SHP77 treated with DMSO at 0.1 percent for 48 hours (cell line): ENCODE measurements at regions not wholly inside any gene's neighbourhood (a gene's known extent, or its start where the extent isn't known, plus 50 kb on each side); places are given as distances from the start of the nearest gene placed in this dataset.
"Not testable (repeated sequence)": the region's sequence is repeated elsewhere in the genome, so short reads cannot be mapped to it uniquely, and the experiment has no call there.

ENCODE experiments used
- DNase-seq: peaks from one replicate; lab custom pipeline; 2025; lab: John Stamatoyannopoulos, UW

- DNase-seq, result not testable (repeated sequence)
Measured at GRCh38 chr6:140339084-140339483, 964.6 kb upstream of the CITED2 start.

DNA sequence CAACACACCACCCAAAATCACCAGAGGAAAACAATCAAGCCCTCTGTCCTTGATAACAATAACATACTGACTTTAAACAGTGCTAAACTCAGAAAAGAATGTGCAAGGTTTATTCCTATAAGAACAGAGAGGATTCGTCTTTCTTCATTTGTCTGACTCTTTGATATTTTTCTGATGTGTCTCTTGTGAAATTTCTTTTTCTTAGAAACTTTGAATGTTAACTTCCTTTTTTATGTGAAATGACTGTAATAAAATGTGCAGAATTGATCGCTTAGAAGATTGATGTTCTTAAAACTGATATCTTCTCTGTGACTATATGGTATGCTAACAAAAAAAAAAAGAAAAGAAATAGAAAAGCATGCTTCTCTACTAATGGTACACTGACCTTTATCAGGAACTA, 947.4 kb upstream of the CITED2 start:
- DNase-seq, result no peak

GRCh38 chr6:140320081-140321080, 945.9 kb upstream of the CITED2 start:
- no peak for DNase-seq

DNA sequence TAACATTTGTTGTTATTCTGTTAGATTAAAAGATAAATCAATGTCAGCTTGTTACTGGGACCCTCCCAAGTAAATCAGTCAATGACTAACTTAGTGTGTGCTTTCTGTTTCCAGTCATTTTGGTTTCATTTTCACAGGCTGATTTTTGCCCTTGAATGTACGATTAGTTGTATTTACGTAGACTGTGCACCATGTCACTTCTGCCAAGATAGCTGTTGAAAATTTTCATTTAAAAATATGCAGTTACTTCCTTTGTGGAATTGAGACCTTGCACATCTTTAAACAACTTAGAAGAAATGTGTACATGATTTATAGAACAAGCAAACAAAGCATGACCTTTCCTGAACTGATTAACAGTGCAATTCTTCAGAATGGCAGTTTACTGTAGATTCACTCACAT, 944.8 kb upstream of the CITED2 start:
- no peak for DNase-seq

GRCh38 chr6:140318408-140318807, 944.0 kb upstream of the CITED2 start:
- DNase-seq, result no peak

DNA sequence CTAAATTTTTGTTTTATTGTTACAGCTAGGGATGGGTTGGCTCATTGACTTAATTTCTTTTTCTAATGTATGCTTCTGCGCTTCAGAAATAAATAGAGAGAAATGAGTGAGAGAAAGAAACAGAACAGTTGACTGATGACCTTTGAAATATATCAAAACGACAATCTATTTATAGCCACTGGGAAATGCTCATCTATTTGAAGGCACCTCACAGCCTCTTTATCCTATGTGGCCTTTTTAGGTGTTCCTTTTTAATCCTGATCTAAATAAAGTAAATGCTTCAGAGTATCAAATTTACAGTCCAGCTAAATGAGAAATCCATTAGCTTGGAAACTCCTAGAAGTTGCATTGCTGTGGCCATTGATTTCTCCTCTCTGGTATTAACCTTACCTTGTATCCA, 943.5 kb upstream of the CITED2 start:
- DNase-seq, result no peak

DNA sequence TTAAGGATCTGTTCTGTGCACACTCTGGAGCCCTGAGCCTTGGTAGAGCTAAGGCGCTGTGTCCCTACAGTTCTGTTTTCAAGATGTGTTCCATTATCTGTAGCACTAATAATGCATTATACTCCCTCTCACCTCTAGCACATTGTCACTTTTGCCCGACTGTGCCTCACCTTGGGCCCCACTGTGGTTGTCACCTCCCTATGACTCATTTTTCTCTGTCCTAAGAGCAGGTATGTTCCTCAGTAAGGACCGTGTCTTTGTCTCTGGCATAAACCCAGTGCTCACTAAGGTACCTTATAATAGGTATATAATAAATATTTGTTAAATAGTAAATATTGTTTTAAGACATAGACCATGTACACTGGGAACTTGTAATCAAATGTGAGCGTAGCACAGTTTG, 942.5 kb upstream of the CITED2 start:
- DNase-seq, result no peak

DNA sequence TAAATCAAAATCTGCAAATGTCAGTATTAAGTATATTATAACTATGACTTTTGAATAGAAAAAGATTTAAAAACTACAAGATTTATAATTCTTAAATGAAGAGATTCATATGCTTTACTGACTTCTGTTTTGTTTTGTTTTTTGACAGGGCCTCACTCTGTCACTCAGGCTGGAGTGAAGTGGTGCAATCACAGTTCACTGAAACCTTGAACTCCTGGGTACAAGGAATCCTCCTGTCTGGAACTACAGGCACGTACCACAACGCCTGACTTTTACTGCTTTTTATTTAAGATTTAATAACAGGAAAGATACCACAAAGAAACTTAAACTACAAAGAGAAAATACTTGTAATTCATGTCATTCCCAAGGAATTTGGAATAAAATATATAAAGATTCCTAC, 940.2 kb upstream of the CITED2 start:
- no peak for DNase-seq

- DNase-seq, result no peak
Measured at GRCh38 chr6:140311146-140311545, 936.7 kb upstream of the CITED2 start.

DNA sequence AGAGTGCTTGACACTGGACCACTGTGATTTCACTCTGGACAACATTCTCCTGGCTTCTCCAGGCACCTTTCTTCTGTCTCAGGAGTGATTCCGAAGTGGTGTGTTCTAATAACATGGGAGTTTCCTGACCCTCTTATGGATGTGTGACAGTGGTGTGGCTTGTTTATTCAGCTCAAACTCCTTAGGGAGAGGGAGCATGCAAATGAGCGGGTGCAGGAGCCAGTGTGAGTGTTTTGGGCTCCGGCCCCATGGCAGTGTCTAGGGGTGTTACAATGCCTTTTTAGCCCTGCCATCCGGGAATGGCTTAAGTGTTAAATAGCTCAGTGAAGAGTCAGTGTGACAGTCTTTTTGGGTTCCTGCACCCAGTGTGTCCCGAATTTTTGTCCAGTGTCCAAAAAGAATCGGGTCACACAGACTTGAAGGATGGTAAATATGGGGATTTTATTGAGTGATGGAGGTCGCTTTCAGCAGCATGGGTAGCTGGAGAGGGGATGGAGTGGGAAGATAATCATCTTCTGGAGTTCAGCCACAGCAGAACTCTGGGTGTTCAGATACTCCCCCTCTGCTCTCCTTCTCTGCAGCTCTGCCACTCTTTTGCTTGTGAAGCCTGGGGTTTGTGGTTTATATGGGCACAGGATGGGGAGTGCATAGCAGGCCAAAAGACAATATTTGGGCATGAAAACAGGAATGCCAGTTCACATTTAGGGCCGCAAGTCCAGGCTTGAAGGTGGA, 928.9 kb upstream of the CITED2 start:
- DNase-seq, result no peak

DNA sequence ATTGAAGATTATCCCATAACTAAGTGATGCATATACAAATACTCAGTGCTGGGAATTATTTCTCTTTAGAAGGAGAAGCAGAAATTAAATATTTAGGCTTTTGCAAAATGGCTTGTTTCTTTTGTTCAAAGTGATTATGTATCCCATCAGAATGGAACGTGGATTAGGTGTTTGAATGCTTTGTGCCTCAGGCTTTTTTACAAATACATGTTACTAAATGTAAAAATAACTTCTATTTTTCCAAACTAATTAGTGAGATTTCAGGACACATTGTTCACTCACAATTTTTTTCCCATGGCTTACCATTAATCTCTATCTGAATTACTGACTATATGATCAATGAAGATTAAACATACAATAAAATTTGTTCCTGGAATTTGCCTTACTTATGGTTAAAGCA, 925.9 kb upstream of the CITED2 start:
- DNase-seq, result no peak

- DNase-seq, result no peak
Measured at GRCh38 chr6:140289186-140289585, 914.7 kb upstream of the CITED2 start.

GRCh38 chr6:140285998-140286690, 911.7 kb upstream of the CITED2 start:
- DNase-seq, result no peak

GRCh38 chr6:140285471-140285870, 911.0 kb upstream of the CITED2 start:
- no peak for DNase-seq

DNA sequence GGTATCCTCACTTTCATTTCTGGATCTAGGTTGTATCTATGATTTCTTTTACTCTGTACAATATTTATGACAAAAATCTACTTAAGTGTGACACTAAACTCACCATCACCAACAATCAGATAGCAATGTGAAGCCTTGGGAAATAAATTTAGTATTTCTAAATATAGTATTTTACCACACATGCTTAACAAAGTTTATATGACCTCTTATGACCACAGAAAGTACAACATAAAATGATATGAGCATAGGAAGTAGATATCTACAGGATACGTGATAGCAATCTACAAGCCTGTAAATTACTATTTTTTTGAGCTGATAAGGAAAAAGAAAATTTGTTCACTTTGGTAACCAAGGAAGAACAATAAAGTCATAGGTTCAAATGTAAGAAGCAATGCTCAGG, 910.4 kb upstream of the CITED2 start:
- DNase-seq, result no peak

GRCh38 chr6:140283197-140283596, 908.7 kb upstream of the CITED2 start:
- DNase-seq, result no peak

DNA sequence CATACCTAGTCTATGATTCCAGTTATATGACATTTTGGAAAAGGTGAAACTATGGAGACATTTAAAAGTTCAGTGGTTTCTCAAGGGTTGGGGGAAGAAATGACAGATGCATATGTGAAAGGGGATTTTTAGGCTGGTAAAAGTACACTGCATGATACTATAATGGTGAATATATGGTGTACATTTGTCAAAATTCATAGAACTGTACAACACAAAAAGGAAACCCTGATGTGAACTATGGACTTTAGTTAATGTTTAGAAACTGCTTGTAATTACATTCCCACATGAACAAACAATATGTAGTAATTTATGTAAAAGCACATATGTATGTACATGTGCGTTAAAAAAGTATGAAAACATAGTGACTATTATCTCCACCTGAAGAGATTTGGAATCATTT, 907.3 kb upstream of the CITED2 start:
- no peak for DNase-seq

GRCh38 chr6:140281236-140281635, 906.8 kb upstream of the CITED2 start:
- no peak for DNase-seq

- DNase-seq, result no peak
Measured at GRCh38 chr6:140276719-140277118, 902.3 kb upstream of the CITED2 start.

DNA sequence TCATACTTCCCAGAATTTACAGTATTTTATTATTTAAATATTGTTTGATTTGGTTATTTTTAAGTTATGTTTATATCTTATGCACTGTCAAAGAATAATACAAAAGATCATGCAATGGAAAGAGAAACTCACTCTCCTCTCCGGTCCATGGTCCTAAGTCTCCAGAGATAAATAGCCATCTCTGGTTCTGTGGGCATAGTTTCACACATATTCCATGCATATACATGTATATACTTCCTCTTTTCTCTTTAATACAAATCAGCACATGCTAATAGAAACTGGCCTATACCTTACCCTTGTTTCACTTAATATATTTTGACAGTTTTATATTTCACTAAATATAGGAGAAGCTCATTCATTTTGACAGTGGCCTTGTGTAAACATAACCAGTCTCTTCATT, 901.7 kb upstream of the CITED2 start:
- no peak for DNase-seq

DNA sequence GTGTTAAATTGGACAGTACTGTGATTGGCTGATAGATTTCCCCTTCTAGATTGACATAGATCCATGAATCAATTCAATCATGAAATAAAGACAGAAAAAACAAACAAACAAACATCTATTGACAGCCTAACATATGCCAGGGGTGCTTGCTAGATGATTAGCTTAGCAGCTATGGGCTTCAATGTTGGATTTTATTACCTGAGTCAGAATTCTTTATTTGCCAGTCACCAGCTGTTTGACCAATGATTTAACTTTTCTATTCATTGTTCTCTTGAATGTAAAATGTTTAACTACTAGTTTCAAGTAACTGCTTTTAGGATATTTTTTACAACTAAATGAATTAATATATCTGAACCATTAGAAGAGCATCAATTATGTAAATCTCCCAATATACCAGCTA, 901.3 kb upstream of the CITED2 start:
- DNase-seq, result no peak

- no peak for DNase-seq
Measured at GRCh38 chr6:140274548-140274947, 900.1 kb upstream of the CITED2 start.
